ENCODE measurements at regions not wholly inside any gene's neighbourhood (a gene's known extent, or its start where the extent isn't known, plus 50 kb on each side); places are given as distances from the start of the nearest gene placed in this dataset.

- no peaks in the 10 kb centered on the region for H3K36me3 ChIP-seq (ENCODE audit: control insufficient read depth, insufficient read depth, low read length)
- TF ChIP-seq, protein P1, sequence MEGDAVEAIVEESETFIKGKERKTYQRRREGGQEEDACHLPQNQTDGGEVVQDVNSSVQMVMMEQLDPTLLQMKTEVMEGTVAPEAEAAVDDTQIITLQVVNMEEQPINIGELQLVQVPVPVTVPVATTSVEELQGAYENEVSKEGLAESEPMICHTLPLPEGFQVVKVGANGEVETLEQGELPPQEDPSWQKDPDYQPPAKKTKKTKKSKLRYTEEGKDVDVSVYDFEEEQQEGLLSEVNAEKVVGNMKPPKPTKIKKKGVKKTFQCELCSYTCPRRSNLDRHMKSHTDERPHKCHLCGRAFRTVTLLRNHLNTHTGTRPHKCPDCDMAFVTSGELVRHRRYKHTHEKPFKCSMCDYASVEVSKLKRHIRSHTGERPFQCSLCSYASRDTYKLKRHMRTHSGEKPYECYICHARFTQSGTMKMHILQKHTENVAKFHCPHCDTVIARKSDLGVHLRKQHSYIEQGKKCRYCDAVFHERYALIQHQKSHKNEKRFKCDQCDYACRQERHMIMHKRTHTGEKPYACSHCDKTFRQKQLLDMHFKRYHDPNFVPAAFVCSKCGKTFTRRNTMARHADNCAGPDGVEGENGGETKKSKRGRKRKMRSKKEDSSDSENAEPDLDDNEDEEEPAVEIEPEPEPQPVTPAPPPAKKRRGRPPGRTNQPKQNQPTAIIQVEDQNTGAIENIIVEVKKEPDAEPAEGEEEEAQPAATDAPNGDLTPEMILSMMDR (IDR thresholded peaks at IDR 0.05; ENCODE audit: insufficient read depth, low read length, poor library complexity, severe bottlenecking): no peak
Measured at GRCh38 chr17:72056727-72057290, 64.0 kb upstream of the SOX9 start.

GRCh38 chr17:72060084-72060483, 60.7 kb upstream of the SOX9 start:
- TF ChIP-seq, protein P1 (IDR thresholded peaks at IDR 0.05; ENCODE audit: insufficient read depth, low read length, poor library complexity, severe bottlenecking): no peak
- Histone ChIP-seq H3K4me3 (replicated peaks; ENCODE audit: low read depth, low read length) (no peak overlapping the region), H3K36me3 (ENCODE audit: control insufficient read depth, insufficient read depth, low read length) (no peaks in the 10 kb centered on the region), H3K27me3 (replicated peaks; ENCODE audit: control insufficient read depth, insufficient read depth, low read length) (no peaks in the 10 kb centered on the region)
- no peak for DNase-seq (ENCODE audit: extremely low read depth, insufficient read length)

More at GRCh38 chr17:72056727-72057290, 64.0 kb upstream of the SOX9 start:
- Histone ChIP-seq H3K27me3 (replicated peaks; ENCODE audit: control insufficient read depth, insufficient read depth, low read length) (no peaks in the 10 kb centered on the region), H3K4me3 (replicated peaks; ENCODE audit: low read depth, low read length) (no peak overlapping the region)
- no peak for DNase-seq (ENCODE audit: extremely low read depth, insufficient read length)

- H3K4me3 ChIP-seq (replicated peaks; ENCODE audit: low read depth, low read length): no peak overlapping the region
- no peaks in the 10 kb centered on the region for H3K27me3 ChIP-seq (replicated peaks; ENCODE audit: control insufficient read depth, insufficient read depth, low read length)
- TF ChIP-seq, protein P1 (IDR thresholded peaks at IDR 0.05; ENCODE audit: insufficient read depth, low read length, poor library complexity, severe bottlenecking): no peak
- no peak for DNase-seq (ENCODE audit: extremely low read depth, insufficient read length)
- H3K36me3 ChIP-seq (ENCODE audit: control insufficient read depth, insufficient read depth, low read length): no peaks in the 10 kb centered on the region
Measured at GRCh38 chr17:72063262-72063661, 57.6 kb upstream of the SOX9 start.

- Histone ChIP-seq H3K36me3 (ENCODE audit: control insufficient read depth, insufficient read depth, low read length) (no peaks in the 10 kb centered on the region), H3K4me3 (replicated peaks; ENCODE audit: low read depth, low read length) (no peak overlapping the region), H3K27me3 (replicated peaks; ENCODE audit: control insufficient read depth, insufficient read depth, low read length) (no peaks in the 10 kb centered on the region)
- TF ChIP-seq, protein P1 (IDR thresholded peaks at IDR 0.05; ENCODE audit: insufficient read depth, low read length, poor library complexity, severe bottlenecking): no peak
- no peak for DNase-seq (ENCODE audit: extremely low read depth, insufficient read length)
Measured at GRCh38 chr17:72063756-72064450, 56.9 kb upstream of the SOX9 start.

- DNase-seq (ENCODE audit: extremely low read depth, insufficient read length): no peak
- no peak overlapping the region for H3K4me3 ChIP-seq (replicated peaks; ENCODE audit: low read depth, low read length)
- TF ChIP-seq, protein P1 (IDR thresholded peaks at IDR 0.05; ENCODE audit: insufficient read depth, low read length, poor library complexity, severe bottlenecking): no peak
- H3K27me3 ChIP-seq (replicated peaks; ENCODE audit: control insufficient read depth, insufficient read depth, low read length): no peaks in the 10 kb centered on the region
- H3K36me3 ChIP-seq (ENCODE audit: control insufficient read depth, insufficient read depth, low read length): no peaks in the 10 kb centered on the region
Measured at GRCh38 chr17:72064606-72065193, 56.1 kb upstream of the SOX9 start.

Measured in GM06990 (cell line).